ENCODE measurements at regions not wholly inside any gene's neighbourhood (a gene's known extent, or its start where the extent isn't known, plus 50 kb on each side); places are given as distances from the start of the nearest gene placed in this dataset.

- TF ChIP-seq CTCF (IDR thresholded peaks at IDR 0.05 in 4 of 5, conservative IDR thresholded peaks at IDR 0.05 in 1 of 5) (no peak), POLR2A (IDR thresholded peaks at IDR 0.05) (no peak)
Observed at GRCh38 chr10:3364768-3365480, 192.3 kb upstream of the PITRM1 start.

Data from gastrocnemius medialis (tissue), 4 donors.